RWPE2 (cell line): ENCODE measurements at regions not wholly inside any gene's neighbourhood (a gene's known extent, or its start where the extent isn't known, plus 50 kb on each side); places are given as distances from the start of the nearest gene placed in this dataset.
A peak's percentile ranks its signal among the peaks of the same experiment; 100 is the strongest.

Experiments
- ATAC-seq: fragments of 200-7000 bp; cut with Tn5 transposase; 3 replicates; pipeline ENCODE4 v1.9.1; 2021; ENCODE audit warnings: low read depth
- DNase-seq: peaks from one replicate; pipeline ENCODE4 v3.0.0-alpha.2; 2020; ENCODE audit warnings: low spot score
- H3K27ac ChIP-seq: fragments of 450-650 bp; 2 replicates; pipeline ENCODE4 v1.5.1; 2017; ENCODE audit warnings: mild to moderate bottlenecking; ENCODE audit not compliant: poor library complexity, severe bottlenecking
- H3K27me3 ChIP-seq: fragments of 250-450 bp; sonication (Bioruptor Pico); 2 replicates; pipeline ENCODE4 v1.5.1; 2021; ENCODE audit warnings: mild to moderate bottlenecking, moderate library complexity; ENCODE audit not compliant: insufficient read depth, poor library complexity, severe bottlenecking
- H3K36me3 ChIP-seq: fragments of 250-450 bp; sonication (Bioruptor Pico); 2 replicates; pipeline ENCODE4 v1.5.1; 2020; ENCODE audit warnings: low read depth, mild to moderate bottlenecking, moderate library complexity
- H3K4me1 ChIP-seq: fragments of 250-450 bp; sonication (Bioruptor Pico); 2 replicates; pipeline ENCODE4 v1.5.1; 2021; ENCODE audit warnings: mild to moderate bottlenecking, moderate library complexity; ENCODE audit not compliant: insufficient read depth, poor library complexity, severe bottlenecking
- H3K4me3 ChIP-seq: fragments of 250-450 bp; sonication (Bioruptor Pico); 2 replicates; pipeline ENCODE4 v1.5.1; 2021; ENCODE audit warnings: mild to moderate bottlenecking, moderate library complexity; ENCODE audit not compliant: severe bottlenecking
- H3K9me3 ChIP-seq: fragments of 250-450 bp; sonication (Bioruptor Pico); 2 replicates; pipeline ENCODE4 v1.5.1; 2021; ENCODE audit warnings: mild to moderate bottlenecking, moderate library complexity; ENCODE audit not compliant: severe bottlenecking
- TF ChIP-seq, protein P1 (sequence below): fragments of 450-650 bp; IDR thresholded peaks from one replicate; pipeline ENCODE4 v1.5.1; 2017; ENCODE audit warnings: mild to moderate bottlenecking, moderate library complexity; ENCODE audit not compliant: poor library complexity, severe bottlenecking

DNA sequence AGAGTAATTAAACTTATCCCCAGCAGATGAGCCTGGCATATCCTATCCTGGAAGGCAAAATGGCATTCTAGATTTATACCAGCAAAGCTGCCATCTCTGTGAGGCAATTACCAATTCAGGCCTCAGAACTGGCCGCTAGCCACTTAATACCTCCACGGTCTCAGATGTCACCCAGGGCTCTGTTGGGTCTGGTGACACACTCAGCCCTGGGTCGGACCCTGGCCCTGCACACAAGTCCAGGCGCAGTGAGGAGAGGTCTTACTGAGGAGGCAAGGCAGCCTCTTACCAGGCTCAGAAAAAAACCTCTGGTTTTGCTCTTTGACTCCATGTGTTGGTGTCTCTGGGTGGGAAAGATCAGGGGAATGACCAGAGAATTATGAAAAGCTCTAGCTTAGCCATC is 186.6 kb downstream of the EMX2 start:
- TF ChIP-seq, protein P1, sequence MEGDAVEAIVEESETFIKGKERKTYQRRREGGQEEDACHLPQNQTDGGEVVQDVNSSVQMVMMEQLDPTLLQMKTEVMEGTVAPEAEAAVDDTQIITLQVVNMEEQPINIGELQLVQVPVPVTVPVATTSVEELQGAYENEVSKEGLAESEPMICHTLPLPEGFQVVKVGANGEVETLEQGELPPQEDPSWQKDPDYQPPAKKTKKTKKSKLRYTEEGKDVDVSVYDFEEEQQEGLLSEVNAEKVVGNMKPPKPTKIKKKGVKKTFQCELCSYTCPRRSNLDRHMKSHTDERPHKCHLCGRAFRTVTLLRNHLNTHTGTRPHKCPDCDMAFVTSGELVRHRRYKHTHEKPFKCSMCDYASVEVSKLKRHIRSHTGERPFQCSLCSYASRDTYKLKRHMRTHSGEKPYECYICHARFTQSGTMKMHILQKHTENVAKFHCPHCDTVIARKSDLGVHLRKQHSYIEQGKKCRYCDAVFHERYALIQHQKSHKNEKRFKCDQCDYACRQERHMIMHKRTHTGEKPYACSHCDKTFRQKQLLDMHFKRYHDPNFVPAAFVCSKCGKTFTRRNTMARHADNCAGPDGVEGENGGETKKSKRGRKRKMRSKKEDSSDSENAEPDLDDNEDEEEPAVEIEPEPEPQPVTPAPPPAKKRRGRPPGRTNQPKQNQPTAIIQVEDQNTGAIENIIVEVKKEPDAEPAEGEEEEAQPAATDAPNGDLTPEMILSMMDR = no peak
- DNase-seq = no peak
- Histone ChIP-seq H3K4me3 (no peak overlapping the region), H3K36me3 (no peaks in the 10 kb centered on the region), H3K9me3 (no peaks in the 10 kb centered on the region), H3K27me3 (peaks cover 58% of the 10 kb centered on the region), H3K27ac (no peak overlapping the region), H3K4me1 (no peaks in the 10 kb centered on the region)
- ATAC-seq = no peak

DNA sequence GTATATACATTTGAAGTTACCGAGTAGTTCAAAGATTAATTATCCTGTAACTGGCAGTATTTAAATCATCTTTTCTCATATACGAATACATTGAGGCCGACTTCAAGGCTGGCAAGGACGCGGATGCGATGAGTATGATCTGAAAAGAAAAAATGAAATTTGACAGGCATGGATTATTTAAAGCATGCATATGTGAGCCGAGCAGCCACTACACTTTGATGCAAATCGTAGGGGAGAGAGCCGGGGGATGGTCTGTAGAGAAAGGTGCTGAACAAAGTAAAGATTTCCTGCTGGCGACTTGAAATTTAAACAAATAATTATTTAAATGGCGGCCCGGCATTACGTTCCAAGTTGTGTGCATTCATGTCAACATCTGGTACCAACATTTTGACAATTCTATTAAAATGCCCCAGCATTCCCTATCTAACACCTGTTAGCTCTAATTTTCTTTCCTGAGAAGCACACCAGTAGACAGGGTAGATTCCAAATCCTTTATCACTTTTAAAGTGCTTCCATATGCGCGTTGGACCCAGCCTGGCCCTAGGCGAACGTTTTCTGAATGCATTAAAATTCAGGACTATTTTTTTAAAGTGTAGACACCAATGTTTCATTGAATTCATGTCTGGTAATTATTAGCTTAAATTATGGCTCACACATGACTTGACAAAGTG is 188.7 kb downstream of the EMX2 start:
- Histone ChIP-seq H3K27me3 (peaks cover 70% of the 10 kb centered on the region), H3K27ac (no peak overlapping the region), H3K4me1 (no peaks in the 10 kb centered on the region), H3K36me3 (no peaks in the 10 kb centered on the region), H3K4me3 (no peak overlapping the region), H3K9me3 (no peaks in the 10 kb centered on the region)
- DNase-seq (no peak), ATAC-seq (no peak)
- TF ChIP-seq, protein P1 = no peak

DNA sequence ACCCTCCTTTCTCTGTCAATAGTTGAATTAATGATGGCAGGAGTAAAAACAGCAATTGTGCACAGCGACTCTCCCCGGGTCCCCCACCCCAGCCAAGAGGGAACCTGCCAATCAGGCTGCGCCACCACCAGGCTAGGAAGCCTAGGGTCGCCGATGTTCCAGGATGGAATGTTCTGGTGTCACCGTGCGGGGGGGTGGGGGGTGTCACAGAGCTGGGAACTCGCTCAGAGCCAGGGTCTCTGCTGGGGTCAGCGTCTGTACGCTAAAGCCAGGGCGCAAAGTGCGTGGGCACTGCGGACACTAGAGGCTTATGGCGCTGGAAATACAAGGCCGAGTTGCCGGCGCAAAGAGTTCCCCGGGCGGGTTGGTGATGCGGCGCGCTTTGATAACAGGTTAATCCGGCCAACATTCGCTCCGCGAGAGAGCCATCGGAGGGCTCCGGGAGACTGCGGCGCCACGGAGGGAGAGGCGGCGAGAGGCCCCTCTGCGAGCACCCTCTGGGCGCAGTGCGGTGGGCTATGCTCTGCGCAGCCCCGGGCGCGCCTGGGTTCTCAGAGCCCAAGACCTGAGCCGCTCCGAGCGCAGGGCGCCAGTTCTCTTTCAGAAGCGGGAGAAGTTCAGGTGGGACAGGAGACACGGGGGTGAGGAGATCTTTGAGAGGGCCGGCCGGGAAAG is 192.3 kb downstream of the EMX2 start:
- TF ChIP-seq, protein P1 = no peak
- Histone ChIP-seq H3K4me1 (no peaks in the 10 kb centered on the region), H3K27me3 (peaks cover 55% of the 10 kb centered on the region), H3K36me3 (no peaks in the 10 kb centered on the region), H3K4me3 (no peak overlapping the region), H3K27ac (no peak overlapping the region), H3K9me3 (no peaks in the 10 kb centered on the region)
- no peak for DNase-seq
- ATAC-seq = no peak

DNA sequence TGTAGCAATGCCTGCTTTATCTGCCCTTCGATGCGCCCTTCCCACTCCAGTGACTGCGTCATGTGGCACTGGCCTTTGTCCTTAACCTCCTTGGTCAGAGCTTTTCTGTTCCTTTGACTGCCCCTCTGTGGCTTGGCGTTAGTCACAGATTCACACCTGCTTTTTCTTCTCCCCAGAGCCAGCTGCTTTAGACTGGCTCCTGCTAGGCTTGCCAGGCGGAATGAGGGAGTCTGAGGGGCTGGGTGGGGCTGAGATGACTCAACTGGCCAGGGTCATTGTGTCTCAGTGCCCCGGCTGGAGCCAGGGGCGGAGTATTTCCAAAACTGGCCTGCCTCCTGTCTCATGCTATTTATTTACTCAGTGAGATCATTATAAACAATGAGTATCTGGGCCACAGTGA is 194.1 kb downstream of the EMX2 start:
- H3K27ac ChIP-seq = no peak overlapping the region
- H3K27me3 ChIP-seq = peaks cover 37% of the 10 kb centered on the region
- TF ChIP-seq, protein P1 = no peak
- no peaks in the 10 kb centered on the region for H3K9me3 ChIP-seq
- peak; percentile 42 for ATAC-seq
- no peaks in the 10 kb centered on the region for H3K36me3 ChIP-seq
- no peaks in the 10 kb centered on the region for H3K4me1 ChIP-seq
- no peak overlapping the region for H3K4me3 ChIP-seq
- DNase-seq = no peak

DNA sequence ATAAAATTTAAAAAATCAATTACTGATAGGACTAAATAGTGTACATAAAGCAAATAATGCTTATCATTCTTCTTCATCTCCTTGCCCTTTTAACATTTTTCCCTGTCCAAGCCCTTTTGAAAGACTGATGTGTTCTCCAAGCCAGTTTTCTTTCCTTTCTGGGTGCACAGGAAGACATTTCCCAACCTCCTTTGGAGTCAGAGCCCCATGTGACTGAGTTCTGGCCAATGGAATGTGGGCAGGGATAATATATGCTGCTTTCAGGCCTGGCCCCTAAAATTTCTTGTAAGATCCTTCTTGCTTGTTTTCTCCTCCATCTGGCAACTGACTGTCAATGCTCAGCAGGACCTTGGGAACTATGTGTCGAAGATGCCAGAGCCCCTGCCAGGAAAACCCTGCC is 197.5 kb downstream of the EMX2 start:
- no peak for ATAC-seq
- no peaks in the 10 kb centered on the region for H3K9me3 ChIP-seq
- H3K4me1 ChIP-seq = no peaks in the 10 kb centered on the region
- H3K27ac ChIP-seq = no peak overlapping the region
- H3K36me3 ChIP-seq = no peaks in the 10 kb centered on the region
- DNase-seq = no peak
- H3K27me3 ChIP-seq = peaks cover 3% of the 10 kb centered on the region
- no peak overlapping the region for H3K4me3 ChIP-seq
- TF ChIP-seq, protein P1 = no peak
